ENCODE measurements at regions not wholly inside any gene's neighbourhood (a gene's known extent, or its start where the extent isn't known, plus 50 kb on each side); places are given as distances from the start of the nearest gene placed in this dataset.

DNA sequence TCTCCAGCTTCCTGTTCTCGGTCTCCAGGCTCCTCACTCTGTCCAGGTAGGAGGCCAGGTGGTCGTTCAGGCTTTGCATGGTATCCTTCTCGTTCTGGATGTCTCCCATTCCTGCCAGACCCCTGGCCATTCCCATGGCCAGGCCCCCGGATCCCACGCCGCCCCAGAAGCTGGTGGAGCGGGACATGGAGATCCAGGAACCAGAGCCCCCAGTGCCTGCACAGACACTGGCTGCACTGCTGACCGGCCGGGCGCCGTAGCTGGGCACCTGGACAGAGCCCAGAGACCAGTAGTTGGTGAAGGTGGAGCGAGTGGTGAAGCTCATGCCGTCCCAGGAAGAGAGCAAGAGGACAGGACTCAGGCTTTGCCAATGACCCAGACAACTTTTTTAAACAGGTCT is 129.1 kb upstream of the WDR75 start:
- TF ChIP-seq, protein P1, sequence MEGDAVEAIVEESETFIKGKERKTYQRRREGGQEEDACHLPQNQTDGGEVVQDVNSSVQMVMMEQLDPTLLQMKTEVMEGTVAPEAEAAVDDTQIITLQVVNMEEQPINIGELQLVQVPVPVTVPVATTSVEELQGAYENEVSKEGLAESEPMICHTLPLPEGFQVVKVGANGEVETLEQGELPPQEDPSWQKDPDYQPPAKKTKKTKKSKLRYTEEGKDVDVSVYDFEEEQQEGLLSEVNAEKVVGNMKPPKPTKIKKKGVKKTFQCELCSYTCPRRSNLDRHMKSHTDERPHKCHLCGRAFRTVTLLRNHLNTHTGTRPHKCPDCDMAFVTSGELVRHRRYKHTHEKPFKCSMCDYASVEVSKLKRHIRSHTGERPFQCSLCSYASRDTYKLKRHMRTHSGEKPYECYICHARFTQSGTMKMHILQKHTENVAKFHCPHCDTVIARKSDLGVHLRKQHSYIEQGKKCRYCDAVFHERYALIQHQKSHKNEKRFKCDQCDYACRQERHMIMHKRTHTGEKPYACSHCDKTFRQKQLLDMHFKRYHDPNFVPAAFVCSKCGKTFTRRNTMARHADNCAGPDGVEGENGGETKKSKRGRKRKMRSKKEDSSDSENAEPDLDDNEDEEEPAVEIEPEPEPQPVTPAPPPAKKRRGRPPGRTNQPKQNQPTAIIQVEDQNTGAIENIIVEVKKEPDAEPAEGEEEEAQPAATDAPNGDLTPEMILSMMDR (IDR thresholded peaks at IDR 0.05) = no peak
- no peak for TF ChIP-seq POLR2AphosphoS5 (IDR thresholded peaks at IDR 0.05; ENCODE audit: low read depth, low read length)
- TF ChIP-seq SIN3A (IDR thresholded peaks at IDR 0.05; ENCODE audit: borderline replicate concordance, insufficient read depth, low read depth, low read length) = no peak
- TF ChIP-seq, protein P2, sequence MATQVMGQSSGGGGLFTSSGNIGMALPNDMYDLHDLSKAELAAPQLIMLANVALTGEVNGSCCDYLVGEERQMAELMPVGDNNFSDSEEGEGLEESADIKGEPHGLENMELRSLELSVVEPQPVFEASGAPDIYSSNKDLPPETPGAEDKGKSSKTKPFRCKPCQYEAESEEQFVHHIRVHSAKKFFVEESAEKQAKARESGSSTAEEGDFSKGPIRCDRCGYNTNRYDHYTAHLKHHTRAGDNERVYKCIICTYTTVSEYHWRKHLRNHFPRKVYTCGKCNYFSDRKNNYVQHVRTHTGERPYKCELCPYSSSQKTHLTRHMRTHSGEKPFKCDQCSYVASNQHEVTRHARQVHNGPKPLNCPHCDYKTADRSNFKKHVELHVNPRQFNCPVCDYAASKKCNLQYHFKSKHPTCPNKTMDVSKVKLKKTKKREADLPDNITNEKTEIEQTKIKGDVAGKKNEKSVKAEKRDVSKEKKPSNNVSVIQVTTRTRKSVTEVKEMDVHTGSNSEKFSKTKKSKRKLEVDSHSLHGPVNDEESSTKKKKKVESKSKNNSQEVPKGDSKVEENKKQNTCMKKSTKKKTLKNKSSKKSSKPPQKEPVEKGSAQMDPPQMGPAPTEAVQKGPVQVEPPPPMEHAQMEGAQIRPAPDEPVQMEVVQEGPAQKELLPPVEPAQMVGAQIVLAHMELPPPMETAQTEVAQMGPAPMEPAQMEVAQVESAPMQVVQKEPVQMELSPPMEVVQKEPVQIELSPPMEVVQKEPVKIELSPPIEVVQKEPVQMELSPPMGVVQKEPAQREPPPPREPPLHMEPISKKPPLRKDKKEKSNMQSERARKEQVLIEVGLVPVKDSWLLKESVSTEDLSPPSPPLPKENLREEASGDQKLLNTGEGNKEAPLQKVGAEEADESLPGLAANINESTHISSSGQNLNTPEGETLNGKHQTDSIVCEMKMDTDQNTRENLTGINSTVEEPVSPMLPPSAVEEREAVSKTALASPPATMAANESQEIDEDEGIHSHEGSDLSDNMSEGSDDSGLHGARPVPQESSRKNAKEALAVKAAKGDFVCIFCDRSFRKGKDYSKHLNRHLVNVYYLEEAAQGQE (IDR thresholded peaks at IDR 0.05; ENCODE audit: insufficient read depth in 1 of 2, low read depth in 2 of 2, low read length in 1 of 2) = no peak
- TF ChIP-seq TCF7L2 (IDR thresholded peaks at IDR 0.05; ENCODE audit: low read depth, low read length) = no peak

Data from Panc1 (cell line).